HG02840 (cell line): ENCODE measurements at regions not wholly inside any gene's neighbourhood (a gene's known extent, or its start where the extent isn't known, plus 50 kb on each side); places are given as distances from the start of the nearest gene placed in this dataset.
"Not testable (repeated sequence)": the region's sequence is repeated elsewhere in the genome, so short reads cannot be mapped to it uniquely, and the experiment has no call there.

Experiments
- ATAC-seq: cut with Tn5 transposase; IDR thresholded peaks from one replicate; pipeline ENCODE4 v1.9.1; 2021; ENCODE audit warnings: mild to moderate bottlenecking, moderate library complexity, moderate number of reproducible peaks; ENCODE audit not compliant: unreplicated experiment, low FRiP score

DNA sequence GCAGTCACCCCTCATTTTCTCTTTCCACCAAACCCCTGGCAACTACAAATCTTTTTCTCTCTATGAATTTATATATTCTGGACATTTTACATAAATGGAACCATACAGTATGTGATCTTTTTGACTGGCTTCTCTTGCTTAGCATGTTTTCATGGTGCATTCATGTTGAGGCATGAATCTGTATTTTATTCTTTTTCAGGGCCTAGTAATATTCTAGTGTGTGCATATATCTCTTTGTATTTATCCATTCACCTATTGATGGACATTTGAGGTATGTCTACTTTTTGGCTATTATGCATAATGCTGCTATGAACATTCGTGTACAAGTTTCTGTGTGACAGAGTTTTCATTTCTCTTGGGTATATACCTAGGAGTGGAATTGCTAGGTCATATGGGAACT is 78.2 kb downstream of the HACD1 start:
- no peak for ATAC-seq

DNA sequence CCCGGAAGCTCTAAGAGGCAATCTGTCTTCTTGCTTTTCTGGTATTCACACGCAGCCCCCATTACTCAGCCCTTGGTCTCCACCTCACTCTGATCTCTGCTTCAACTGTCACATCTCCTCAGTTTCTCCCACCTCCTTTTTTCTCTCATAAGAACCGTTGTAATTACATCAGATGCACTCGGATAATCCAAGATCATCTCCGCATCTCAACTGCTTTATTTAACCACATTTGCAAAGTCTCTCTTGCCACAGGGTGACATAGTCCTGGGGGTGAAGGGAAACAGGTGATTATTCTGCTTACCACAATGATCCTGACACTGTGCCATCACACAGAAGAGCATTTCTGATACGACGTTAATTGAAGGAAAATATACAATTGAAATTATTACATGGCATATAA is 79.9 kb downstream of the HACD1 start:
- no peak for ATAC-seq

DNA sequence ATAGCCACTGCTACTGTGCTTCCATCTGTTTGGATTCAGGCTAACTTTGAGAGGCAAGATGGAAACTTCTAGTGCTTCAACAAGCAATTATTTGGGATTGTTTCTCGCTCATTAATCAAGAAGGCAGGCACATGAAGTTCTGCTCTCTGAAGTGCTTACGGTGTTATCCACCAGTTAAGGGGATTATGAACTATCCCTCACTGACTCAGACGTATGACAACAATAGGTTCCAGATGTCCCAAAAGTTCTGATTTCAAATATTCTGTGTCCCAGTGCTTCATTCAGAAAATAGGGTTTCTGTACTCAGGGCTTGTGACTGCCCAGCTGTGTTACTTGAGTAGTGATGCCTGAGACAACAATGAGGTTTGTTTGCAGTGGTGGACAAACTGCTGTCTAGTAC is 81.0 kb downstream of the HACD1 start:
- ATAC-seq, result no peak

DNA sequence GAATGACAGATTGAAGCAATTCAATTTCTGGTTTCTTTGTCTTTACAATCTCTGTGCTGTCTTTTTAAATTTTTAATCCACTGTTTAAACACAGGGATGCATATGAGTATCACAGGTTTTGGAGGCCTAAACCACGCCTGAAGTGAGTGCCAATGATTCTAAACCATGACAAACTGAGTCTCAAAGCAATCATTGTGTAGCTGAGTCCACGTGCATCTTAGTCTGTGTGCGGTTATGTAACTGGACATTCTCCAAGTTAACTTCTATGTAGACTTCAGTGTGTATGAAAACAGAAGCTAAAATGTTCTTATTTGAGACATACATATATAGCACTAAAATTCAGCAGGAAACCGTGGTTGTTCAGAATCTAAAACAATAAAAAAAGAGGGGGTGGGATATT is 79.3 kb upstream of the ST8SIA6 start:
- ATAC-seq, result no peak

DNA sequence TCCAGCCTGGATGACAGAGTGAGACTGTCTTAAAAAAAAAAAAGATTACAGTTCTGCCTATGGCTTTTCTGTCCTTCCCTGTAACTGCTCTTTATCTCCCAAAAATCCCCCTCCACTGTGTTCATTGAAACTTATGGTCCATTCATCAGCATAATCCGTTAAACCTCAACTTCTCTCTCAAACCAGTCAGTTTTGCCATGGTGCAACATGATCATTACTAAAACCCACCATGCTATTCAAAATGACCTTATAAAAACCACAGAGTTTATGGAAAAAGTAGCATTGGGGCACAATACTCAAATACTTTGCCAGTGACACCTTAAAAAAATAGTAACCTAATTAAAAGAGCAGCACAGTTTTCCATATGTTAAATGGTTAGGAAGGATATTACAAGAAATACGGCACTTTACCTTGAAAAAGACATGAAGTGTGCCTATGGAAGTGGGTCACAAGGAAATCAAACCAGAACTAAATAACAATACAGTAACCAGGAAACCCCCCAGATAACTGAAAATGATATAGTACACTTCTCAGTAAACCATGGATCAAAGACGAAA is 74.0 kb upstream of the ST8SIA6 start:
- ATAC-seq, result no peak

DNA sequence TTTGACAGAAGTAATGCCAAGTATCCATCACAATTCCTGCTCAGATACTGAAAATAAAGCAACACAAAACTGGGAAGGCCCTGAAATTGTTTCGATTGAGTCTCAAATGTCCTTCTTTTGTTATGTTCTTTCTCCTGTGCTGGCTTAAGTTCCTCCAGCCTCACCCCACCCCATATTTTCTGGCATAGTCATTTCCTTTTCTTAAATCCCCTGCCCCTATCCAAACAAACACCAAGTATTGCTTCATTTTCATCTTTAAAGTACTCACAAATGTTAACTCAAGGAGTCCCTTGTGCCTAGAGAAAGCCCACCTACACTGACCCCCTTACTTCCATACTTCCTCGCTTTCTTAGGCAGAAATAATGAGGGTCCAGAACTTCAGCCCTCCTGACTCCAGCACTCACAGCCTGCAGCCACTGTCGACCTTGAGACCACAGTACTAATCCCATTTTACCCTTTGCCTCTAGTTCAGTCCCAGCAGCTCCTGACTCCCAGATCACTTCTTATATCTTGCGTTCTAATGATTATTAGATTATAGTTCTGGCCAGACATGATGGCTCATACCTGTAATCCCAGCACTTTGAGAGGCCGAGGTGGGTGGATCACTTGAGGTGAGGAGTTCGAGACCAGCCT is 73.2 kb upstream of the ST8SIA6 start:
- no peak for ATAC-seq

DNA sequence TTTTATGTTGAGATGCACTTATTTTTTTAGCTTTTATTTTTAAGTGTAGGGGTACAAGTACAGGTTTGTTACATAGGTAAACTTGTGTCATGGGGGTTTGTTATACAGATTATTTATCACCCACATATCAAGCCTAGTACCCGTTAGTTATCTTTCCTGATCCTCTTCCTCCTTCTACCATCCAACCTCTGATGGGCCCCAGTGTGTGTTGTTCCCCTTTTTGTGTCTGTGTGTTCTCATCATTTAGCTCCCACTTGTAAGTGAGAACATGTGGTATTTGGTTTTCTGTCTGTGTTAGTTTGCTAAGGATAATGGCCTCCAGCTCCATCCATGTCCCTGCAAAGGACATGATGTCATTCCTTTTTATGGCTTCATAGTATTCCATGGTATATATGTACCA is 72.2 kb upstream of the ST8SIA6 start:
- ATAC-seq, result not testable (repeated sequence)

DNA sequence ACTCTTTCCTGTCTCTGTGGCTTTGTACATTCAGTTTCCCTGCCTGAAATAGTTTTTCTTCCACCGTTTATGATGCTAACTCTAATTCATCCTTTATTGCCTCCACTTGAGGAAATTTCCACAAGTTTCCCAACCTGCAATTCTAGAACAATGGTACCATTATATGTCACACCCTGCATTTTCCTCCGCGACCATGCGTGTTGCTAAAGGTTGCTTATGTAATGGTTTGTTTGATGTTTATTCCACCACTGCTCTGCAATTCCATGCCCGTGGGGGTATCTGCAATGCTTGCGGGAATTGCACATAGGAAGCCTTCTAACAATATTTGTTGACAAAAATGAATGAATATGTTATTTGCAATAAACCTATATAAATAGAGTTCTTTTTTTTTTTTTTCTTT is 69.5 kb upstream of the ST8SIA6 start:
- no peak for ATAC-seq

DNA sequence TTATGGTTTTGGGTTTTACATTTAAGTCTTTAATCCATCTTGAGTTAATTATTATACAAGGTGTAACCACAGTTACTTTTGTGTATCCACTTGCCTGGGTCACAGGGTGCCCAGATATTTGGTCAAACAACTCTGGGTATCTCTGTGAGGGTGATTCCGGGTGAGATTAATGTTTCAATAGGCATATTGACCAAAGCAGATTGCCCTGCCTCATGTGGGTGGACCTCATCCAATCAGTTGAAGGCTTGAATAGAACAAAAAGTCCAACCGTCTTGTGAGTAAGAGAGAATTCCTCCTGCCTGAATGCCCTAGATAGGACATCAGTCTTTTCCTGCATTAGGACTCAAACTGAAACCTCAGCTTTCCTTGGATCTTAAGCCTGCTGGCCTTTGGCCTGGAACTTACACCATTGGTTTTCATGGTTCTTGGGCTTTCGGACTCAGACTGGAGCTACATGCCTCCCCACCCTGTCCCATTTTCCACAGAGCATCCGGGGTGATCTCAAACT is 68.9 kb upstream of the ST8SIA6 start:
- no peak for ATAC-seq

DNA sequence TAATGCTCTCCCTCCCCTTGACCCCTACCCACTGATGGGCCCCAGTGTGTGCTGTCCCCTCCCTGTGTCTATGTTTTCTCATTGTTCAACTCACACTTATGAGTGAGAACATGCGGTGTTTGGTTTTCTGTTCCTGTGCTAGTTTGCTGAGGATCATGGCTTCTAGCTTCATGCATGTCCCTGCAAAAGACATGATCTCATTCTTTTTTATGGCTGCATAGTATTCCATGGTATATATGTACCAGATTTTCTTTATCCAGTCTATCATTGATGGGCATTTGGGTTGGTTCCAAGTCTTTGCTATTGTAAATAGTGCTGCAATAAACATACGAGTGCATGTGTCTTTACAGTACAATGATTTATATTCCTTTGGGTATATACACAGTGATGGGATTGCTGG is 67.9 kb upstream of the ST8SIA6 start:
- not testable (repeated sequence) for ATAC-seq

DNA sequence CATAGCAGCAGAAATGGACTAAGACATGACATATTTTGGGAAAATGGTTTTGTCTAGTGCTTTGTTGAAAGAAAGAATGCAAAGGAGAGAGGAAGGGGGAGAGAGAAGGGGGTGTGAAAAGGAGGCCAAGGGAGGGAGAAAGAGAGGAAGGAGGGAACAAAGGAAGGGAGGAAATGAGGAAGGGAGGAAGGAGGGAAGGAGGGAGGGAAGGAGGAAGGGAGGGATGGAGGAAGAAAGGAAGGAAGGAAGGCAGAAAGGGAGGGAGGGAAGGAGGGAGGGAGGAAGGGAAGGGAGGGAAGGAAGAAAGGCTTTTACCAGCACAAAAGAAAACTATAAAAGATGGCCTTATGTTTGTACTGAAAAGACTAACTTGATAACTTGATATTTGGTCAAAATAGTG is 65.1 kb upstream of the ST8SIA6 start:
- no peak for ATAC-seq

DNA sequence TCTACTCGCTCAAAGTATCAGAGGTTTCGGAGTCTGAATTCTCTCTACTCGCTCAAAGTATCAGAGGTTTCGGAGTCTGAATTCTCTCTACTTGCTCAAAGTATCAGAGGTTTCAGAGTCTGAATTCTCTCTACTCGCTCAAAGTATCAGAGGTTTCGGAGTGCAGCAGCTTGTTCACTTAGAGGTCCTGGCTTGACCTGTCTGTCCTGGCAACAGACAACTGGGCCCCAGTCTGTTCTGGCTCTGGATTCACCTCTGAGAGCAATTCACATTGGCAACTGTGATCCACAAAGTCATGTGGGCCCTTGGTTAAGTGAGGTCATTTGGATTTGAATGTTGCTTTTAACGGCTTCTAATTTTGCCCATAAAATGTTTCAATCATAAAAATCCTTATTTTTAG is 63.9 kb upstream of the ST8SIA6 start:
- no peak for ATAC-seq

DNA sequence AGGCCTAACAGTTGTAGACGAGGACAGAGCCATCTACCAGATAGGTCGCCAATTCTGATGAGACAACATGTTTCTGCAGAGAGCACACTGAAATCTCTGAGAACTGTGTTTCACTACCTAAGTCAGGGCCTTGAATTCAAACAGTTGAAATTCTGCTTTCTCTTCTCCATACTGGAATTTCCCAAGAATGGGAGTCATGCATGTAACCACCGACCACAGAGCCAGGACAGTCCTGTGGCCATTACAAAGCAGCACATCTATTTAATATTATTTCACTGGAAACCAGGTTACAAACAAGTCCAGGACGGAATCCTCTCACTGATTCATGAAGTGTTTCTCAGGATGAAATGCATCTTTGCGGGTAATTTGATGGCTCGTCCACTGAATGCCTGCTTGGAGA is 62.0 kb upstream of the ST8SIA6 start:
- no peak for ATAC-seq

DNA sequence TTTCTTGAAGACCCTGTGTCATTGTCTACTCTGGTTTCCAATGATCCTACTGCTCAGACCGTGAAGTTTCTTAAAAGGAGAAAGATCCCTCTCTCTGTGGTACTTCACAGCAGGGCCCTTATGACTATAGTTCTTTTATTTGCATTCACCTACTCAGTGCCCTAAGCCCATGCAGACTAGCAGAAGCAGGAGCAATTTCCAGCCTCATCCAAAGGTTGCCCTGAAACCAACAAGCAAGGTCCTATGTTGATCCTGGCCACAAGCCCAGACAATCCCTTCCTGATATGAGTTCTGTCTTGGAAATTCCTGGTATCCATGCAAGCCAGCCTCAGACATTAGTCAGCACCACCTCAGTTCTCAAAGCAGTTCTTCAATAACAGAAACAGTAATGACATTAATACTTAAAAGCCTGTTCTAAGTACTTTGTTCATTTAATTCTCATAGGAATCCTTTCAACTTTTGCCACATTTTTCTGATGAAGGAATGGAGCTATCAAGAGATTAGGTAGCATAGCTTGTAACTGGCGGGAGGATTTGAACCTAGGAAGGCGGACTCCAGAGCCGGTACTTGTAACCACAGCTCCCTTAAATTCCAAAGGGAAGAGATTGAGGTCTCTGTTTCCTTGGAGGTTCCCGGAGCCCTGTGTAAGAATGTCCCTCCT is 58.1 kb upstream of the ST8SIA6 start:
- no peak for ATAC-seq

DNA sequence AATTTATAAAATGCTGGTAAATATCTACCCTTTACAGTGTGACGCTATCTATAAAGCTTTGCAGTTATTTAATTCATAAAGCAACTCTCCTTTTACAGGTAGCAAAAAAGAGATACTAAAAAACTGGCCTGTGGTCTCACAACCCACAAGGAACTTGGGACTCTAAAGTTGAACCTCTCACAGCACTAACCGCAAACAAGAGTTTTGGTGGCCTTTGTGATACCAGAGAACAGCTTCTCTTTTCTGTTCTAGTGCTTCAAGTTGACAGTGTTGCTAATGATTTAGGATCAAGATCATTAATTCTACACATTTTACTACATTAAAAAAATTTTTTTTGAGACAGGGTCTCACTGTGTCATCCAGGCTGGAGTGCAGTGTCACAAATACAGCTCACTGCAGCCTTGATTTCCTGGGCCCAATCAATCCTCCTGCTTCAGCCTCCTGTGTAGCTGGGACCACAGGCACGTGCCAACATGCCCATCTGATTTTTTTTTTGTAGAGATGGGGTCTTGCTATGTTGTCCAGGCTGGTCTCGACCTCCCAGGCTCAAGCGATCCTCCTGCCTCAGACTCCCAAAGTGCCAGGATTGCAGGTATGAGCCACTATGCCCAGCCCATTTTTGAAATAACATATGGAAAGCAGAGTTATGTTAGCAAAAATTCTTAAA is 56.0 kb upstream of the ST8SIA6 start:
- peak; percentile 74 for ATAC-seq

DNA sequence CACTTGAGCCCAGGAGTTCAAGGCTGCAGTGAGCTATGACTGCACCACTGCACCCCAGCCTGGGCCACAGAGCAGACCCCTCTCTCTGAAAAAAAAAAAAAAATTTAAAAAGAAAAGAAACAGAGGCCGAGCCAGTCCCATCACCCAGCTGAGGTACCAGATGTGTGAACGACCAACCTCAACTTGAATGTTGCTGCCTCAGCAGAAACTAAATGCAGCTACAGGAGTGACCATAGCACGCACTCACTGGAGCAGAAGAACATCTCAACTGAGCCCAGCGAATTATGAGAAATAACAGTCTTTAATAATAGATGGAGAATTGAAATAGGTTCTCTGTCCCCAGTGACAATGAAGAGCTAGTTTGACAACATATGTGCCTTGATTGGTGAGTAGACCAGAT is 53.1 kb upstream of the ST8SIA6 start:
- ATAC-seq, result no peak

DNA sequence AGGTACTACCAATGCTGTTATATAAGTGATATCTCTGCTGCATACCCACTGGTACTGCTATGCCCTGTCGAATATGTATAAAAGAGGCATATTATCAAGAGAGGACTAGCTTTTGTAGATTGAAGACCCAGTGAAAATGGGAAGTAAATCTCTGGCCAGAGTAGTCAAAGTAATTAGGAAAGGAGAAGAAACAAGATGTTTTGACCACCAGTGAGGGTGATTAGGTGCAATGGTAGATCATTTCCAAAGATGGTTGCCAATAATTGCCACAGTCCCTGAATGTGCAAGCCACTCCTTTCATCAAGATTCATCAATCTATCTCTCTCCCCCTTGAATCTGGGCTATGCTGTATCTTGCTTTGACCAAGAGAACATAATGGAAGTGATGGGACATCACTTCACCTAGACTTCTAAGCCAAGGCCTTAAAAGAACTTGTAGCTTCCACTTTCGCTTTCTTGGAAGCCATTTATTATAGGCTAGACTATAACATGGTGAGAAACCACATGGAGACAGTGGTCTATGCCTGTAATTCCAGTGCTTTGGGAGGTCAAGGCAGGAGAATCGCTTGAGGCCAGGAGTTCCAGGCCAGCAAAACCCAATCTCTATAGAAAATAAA is 52.6 kb upstream of the ST8SIA6 start:
- ATAC-seq, result no peak

DNA sequence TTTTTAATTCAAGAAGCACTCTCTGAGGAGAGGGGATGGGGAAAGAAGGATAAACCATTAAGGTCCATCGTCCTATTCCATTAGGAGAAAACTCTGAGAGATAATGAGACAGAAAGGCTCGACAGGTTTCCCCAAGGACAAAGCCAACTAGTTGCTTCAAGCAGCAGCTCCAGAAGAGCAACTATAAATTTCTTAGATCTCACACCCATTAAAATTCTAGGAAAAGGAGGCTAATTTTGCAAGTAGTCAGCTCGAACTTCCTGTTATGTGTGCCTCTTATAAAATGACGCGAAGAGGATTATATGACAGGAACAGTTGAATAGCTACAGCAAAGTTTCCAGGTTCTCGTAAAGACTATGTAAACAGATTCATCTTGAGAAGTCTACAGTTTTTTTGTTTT is 52.0 kb upstream of the ST8SIA6 start:
- no peak for ATAC-seq

DNA sequence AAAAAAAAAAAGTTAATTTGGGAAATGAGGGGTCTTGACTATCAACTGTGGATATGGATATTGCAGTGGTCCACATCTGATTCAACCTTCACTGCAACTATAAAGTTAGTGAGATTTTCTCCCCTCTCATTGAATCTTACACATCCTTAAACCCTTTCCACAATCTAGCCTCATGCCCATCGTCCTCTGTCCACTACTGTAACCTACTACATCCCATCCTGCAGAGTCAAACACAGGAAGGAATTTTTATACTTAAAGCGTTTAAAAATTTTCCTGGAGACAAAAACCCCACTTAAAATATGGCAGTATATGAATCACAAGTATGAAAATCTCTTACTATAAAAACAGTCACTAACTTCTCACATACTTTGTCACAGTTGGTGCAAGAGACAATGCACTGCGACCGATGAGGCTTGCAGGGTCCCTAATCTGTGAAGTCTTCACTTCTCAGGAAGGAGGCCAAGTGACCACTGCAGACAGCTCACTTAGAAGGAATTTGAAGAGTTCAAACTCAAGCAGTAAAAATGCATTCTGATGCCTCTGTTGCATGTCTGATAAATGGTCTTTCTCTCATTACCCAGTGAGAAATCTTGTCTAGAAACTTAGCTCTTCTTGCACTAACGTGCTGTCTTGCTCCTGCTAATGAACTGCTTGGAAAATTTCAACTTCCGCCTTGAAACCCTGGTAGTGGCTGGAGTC is 50.3 kb upstream of the ST8SIA6 start:
- no peak for ATAC-seq
